Lower lobe of right lung (tissue), 2 donors: ENCODE measurements at regions not wholly inside any gene's neighbourhood (a gene's known extent, or its start where the extent isn't known, plus 50 kb on each side); places are given as distances from the start of the nearest gene placed in this dataset.

Source experiments
- ATAC-seq, 2 donors: fragments of 200-7000 bp; cut with Tn5 transposase; one replicate each; pipeline ENCODE4 v1.9.1; 2020 to 2022; ENCODE audit warnings: mild to moderate bottlenecking in 2 of 2, moderate library complexity in 2 of 2
- DNase-seq: peaks from one replicate; pipeline ENCODE4 v3.0.0-alpha.2; 2020
- H3K27ac ChIP-seq: fragments of 200-600 bp; one replicate; pipeline ENCODE4 v1.8.0; 2022
- H3K27me3 ChIP-seq: fragments of 200-600 bp; one replicate; pipeline ENCODE4 v1.8.0; 2022; ENCODE audit warnings: low read depth
- H3K36me3 ChIP-seq: fragments of 200-600 bp; one replicate; pipeline ENCODE4 v1.8.0; 2022; ENCODE audit warnings: mild to moderate bottlenecking
- H3K4me1 ChIP-seq: fragments of 200-600 bp; one replicate; pipeline ENCODE4 v1.8.0; 2022
- H3K4me3 ChIP-seq: fragments of 200-600 bp; one replicate; pipeline ENCODE4 v1.8.0; 2022; ENCODE audit warnings: mild to moderate bottlenecking
- H3K9me3 ChIP-seq: fragments of 200-600 bp; one replicate; pipeline ENCODE4 v1.8.0; 2022
- CTCF ChIP-seq: fragments of 200-600 bp; IDR thresholded peaks from one replicate; pipeline ENCODE4 v1.8.0; 2022; ENCODE audit warnings: antibody characterized with exemption, mild to moderate bottlenecking
- intact Hi-C: fragments of 100-400 bp; cut with DNase I; formaldehyde crosslinking; loops from one replicate; pipeline ENCODE4 v1.11.0; 2022
- donor health status: DM: no; HTN: yes; CAD: no; lungs with severe emphysema.

GRCh38 chr21:36532769-36533467, 53.0 kb upstream of the CLDN14 start:
- H3K27ac ChIP-seq: no peak overlapping the region
- TF ChIP-seq CTCF: no peak
- ATAC-seq: no peak
- H3K9me3 ChIP-seq: no peaks in the 10 kb centered on the region
- DNase-seq: no peak
- H3K36me3 ChIP-seq: no peaks in the 10 kb centered on the region
- H3K4me1 ChIP-seq: no peaks in the 10 kb centered on the region
- H3K4me3 ChIP-seq: no peak overlapping the region
- H3K27me3 ChIP-seq: peaks cover 10% of the 10 kb centered on the region
- intact Hi-C loops: no loop called here

DNA sequence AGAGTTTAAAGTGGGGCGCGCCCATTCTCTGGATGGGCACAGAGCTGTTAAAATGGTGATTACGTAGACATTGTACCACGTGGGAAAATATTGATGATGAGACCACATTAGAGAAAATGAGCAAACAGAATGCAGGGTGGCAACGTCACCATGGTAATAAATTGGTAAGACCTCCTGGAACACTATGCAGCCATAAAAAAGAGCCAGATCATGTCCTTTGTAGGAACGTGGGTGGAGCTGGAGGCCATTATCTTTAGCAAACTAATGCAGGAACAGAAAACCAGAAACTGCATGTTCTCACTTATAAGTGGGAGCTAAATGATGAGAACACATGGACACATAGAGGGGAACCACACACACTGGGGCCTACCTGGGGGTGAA, 53.5 kb upstream of the CLDN14 start:
- TF ChIP-seq CTCF: no peak
- no peaks in the 10 kb centered on the region for H3K4me1 ChIP-seq
- no peak overlapping the region for H3K4me3 ChIP-seq
- no peak overlapping the region for H3K27ac ChIP-seq
- H3K36me3 ChIP-seq: no peaks in the 10 kb centered on the region
- H3K9me3 ChIP-seq: no peaks in the 10 kb centered on the region
- H3K27me3 ChIP-seq: peaks cover 6% of the 10 kb centered on the region
- intact Hi-C loops: no loop called here
- ATAC-seq (no peak), DNase-seq (no peak)

GRCh38 chr21:36534656-36535055, 54.7 kb upstream of the CLDN14 start:
- intact Hi-C loops: no loop called here

DNA sequence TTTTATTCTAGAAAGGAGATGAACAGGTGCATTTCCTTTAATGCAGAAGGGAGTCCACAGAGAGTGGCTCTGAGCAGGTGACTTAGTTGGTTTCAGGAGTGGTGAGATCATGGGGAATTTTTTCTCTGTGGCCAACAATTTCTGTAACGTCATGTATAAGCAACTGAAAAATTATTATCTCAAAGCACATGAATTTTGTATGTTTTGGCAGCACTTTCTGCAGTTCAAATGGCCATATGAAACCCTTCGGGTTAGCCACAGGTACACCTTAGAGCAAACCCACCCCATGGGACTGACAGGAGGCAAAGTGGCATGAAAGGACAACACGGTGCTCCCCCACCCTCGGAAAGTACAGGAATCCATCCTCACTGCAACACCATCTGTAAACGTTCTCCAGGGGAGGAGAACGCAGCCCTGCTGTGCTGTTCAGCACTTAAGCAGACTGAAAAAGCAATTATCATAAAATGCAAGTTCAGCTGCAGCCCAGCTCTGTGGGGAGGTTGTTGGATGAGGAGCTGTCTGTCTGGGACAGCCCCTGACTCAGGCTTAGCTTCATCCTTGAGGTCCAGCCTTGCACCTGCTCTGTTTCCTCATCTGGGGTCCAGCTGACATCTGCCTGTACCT, 55.8 kb upstream of the CLDN14 start:
- Histone ChIP-seq H3K4me3 (no peak overlapping the region), H3K4me1 (no peaks in the 10 kb centered on the region), H3K9me3 (no peaks in the 10 kb centered on the region), H3K36me3 (no peaks in the 10 kb centered on the region), H3K27me3 (no peaks in the 10 kb centered on the region), H3K27ac (no peak overlapping the region)
- intact Hi-C loops: no loop called here
- TF ChIP-seq CTCF: no peak
- DNase-seq (no peak), ATAC-seq (no peak)

More at GRCh38 chr21:36534656-36535055, 54.7 kb upstream of the CLDN14 start:
- H3K4me1 ChIP-seq: no peaks in the 10 kb centered on the region
- TF ChIP-seq CTCF: no peak
- H3K36me3 ChIP-seq: no peaks in the 10 kb centered on the region
- no peaks in the 10 kb centered on the region for H3K27me3 ChIP-seq
- no peaks in the 10 kb centered on the region for H3K9me3 ChIP-seq
- no peak overlapping the region for H3K27ac ChIP-seq
- no peak for ATAC-seq
- no peak overlapping the region for H3K4me3 ChIP-seq
- no peak for DNase-seq

DNA sequence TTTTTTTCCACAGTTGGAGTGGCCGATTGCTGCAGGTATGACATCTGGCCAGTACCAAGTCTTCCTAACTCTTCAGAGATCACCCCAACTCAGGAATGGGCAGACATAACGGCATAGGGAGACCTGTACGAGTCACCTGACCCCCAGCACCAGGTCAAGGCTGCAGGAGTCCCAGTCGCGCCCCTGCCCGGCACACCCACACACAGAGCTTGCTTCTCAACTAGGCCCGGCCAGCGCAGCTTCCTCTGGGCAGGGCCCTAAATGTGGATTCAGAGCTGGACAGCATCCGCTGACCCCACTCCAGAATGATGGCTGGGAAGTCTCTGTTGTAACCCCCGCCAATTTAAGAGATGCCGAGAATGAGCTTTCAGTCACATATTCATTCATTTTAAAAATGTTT, 58.8 kb upstream of the CLDN14 start:
- Histone ChIP-seq H3K27ac (no peak overlapping the region), H3K4me3 (no peak overlapping the region), H3K36me3 (no peaks in the 10 kb centered on the region), H3K4me1 (no peaks in the 10 kb centered on the region), H3K9me3 (no peaks in the 10 kb centered on the region), H3K27me3 (peaks cover 29% of the 10 kb centered on the region)
- DNase-seq (no peak), ATAC-seq (no peak)
- TF ChIP-seq CTCF: no peak
- intact Hi-C loops: no loop called here
